GM12878 (cell line): ENCODE measurements at regions not wholly inside any gene's neighbourhood (a gene's known extent, or its start where the extent isn't known, plus 50 kb on each side); places are given as distances from the start of the nearest gene placed in this dataset.

Source experiments
- ATAC-seq: fragments of 200-7000 bp; cut with Tn5 transposase; 3 replicates; pipeline ENCODE4 v1.9.1; 2020; ENCODE audit warnings: mild to moderate bottlenecking, moderate library complexity
- BruUV-seq: library from RNA; stranded (reverse); fragments of 400-500 nt; replicated peaks from 2 replicates; lab custom pipeline; 2021; lab: Mats Ljungman, UMichigan
- CTCF ChIA-PET: fragments of 300-600 bp; sonication (Branson Sonifier 250); formaldehyde crosslinking; extraction: SDS; loops from one replicate; lab custom pipeline; 2021; ENCODE audit warnings: inconsistent platforms; lab: Yijun Ruan, JAX
- POLR2A ChIA-PET: fragments of 350-600 bp; formaldehyde crosslinking; extraction: SDS; loops from one replicate; lab custom pipeline; 2021; ENCODE audit warnings: inconsistent platforms; lab: Charles Lee
- RAD21 ChIA-PET: fragments of 300-600 bp; sonication (Branson Sonifier 250); formaldehyde crosslinking; loops from one replicate; lab custom pipeline; 2023; ENCODE audit warnings: antibody characterized with exemption; ENCODE audit not compliant: unreplicated experiment; lab: Charles Lee
- SMC1A ChIA-PET: fragments of 300-600 bp; sonication (Branson Sonifier 250); formaldehyde crosslinking; loops from one replicate; lab custom pipeline; 2023; ENCODE audit not compliant: unreplicated experiment, uncharacterized antibody; lab: Charles Lee
- DNase-seq: peaks from one replicate; pipeline ENCODE4 v3.0.0-alpha.2; 2011; ENCODE audit warnings: low read depth, low spot score
- FAIRE-seq: peaks from 3 replicates; lab custom pipeline; 2011; peaks lifted over from hg19 to GRCh38; lab: Jason Lieb, UNC
- H2AFZ ChIP-seq: 2 replicates; pipeline ENCODE4 v1.6.0; 2011; ENCODE audit warnings: low read depth, low read length, control low read depth; ENCODE audit not compliant: control insufficient read depth
- H3K27ac ChIP-seq: 2 replicates; pipeline ENCODE4 v1.5.1; 2011; ENCODE audit warnings: control low read depth; ENCODE audit not compliant: control insufficient read depth, insufficient read depth
- H3K27me3 ChIP-seq, 2 experiments: replicated peaks in 1 of 2; 2 replicates each; pipeline versions ENCODE4 v1.6.0 to v1.6.1; 2011; ENCODE audit warnings: low read length in 1 of 2; ENCODE audit not compliant: control insufficient read depth in 2 of 2, insufficient read depth in 2 of 2
- H3K36me3 ChIP-seq, 2 experiments: 2 replicates each; pipeline ENCODE4 v1.5.1; 2011; ENCODE audit warnings: low read length in 1 of 2; ENCODE audit not compliant: control insufficient read depth in 2 of 2, insufficient read depth in 2 of 2
- H3K4me1 ChIP-seq: 2 replicates; pipeline ENCODE4 v1.6.1; 2011; ENCODE audit warnings: mild to moderate bottlenecking, low read length, moderate library complexity, mixed read lengths; ENCODE audit not compliant: control insufficient read depth, insufficient read depth
- H3K4me2 ChIP-seq: 2 replicates; pipeline ENCODE4 v1.6.0; 2011; ENCODE audit warnings: control low read depth; ENCODE audit not compliant: control insufficient read depth, insufficient read depth
- H3K4me3 ChIP-seq: fragments of 200-600 bp; sonication (generic); 2 replicates; pipeline ENCODE4 v1.5.1; 2016
- H3K79me2 ChIP-seq: 2 replicates; pipeline ENCODE4 v1.6.0; 2011; ENCODE audit warnings: low read length; ENCODE audit not compliant: control insufficient read depth, insufficient read depth
- H3K9ac ChIP-seq: 2 replicates; pipeline ENCODE4 v1.8.0; 2011; ENCODE audit warnings: low read length, control low read depth, mixed read lengths; ENCODE audit not compliant: control insufficient read depth, insufficient read depth
- H3K9me3 ChIP-seq: replicated peaks from 3 replicates; pipeline ENCODE4 v1.5.1; 2011; ENCODE audit warnings: mild to moderate bottlenecking, low read length; ENCODE audit not compliant: control insufficient read depth, insufficient read depth
- H4K20me1 ChIP-seq: 2 replicates; pipeline ENCODE4 v1.6.0; 2011; ENCODE audit not compliant: control insufficient read depth, insufficient read depth
- BMI1 ChIP-seq: fragments of 450-650 bp; IDR thresholded peaks from 2 replicates; pipeline ENCODE4 v1.6.1; 2016; ENCODE audit warnings: mild to moderate bottlenecking, moderate library complexity, borderline replicate concordance
- CBFB ChIP-seq: IDR thresholded peaks from 2 replicates; pipeline ENCODE4 v1.6.1; 2016; ENCODE audit warnings: antibody characterized with exemption, low read depth
- CBX3 ChIP-seq: fragments of 200-600 bp; sonication (generic); IDR thresholded peaks from 2 replicates; pipeline ENCODE4 v1.6.1; 2016; ENCODE audit warnings: low read depth, borderline replicate concordance
- FOXK2 ChIP-seq: fragments of 450-650 bp; IDR thresholded peaks from 2 replicates; pipeline ENCODE4 v1.6.1; 2017; ENCODE audit warnings: mild to moderate bottlenecking, moderate library complexity
- GATAD2B ChIP-seq: fragments of 450-650 bp; conservative IDR thresholded peaks from 2 replicates; pipeline ENCODE4 v1.6.1; 2017; ENCODE audit warnings: low read depth, mild to moderate bottlenecking, moderate library complexity
- IKZF2 ChIP-seq, 2 experiments: fragments of 450-650 bp; IDR thresholded peaks; 2 replicates each; pipeline ENCODE4 v1.6.1; 2017; ENCODE audit warnings: mild to moderate bottlenecking in 2 of 2, moderate library complexity in 2 of 2
- NR2F1 ChIP-seq: fragments of 450-650 bp; conservative IDR thresholded peaks from 2 replicates; pipeline ENCODE4 v1.6.1; 2017; ENCODE audit warnings: mild to moderate bottlenecking
- NRF1 ChIP-seq: conservative IDR thresholded peaks from 2 replicates; pipeline ENCODE4 v1.6.1; 2011; ENCODE audit warnings: mild to moderate bottlenecking, low read depth, low read length, improper control_type of control experiment
- POLR2AphosphoS2 ChIP-seq: IDR thresholded peaks from 2 replicates; pipeline ENCODE4 v1.6.1; 2011; ENCODE audit warnings: low read depth, mild to moderate bottlenecking, low read length, improper control_type of control experiment, moderate library complexity
- POLR2AphosphoS5 ChIP-seq: IDR thresholded peaks from 2 replicates; pipeline ENCODE4 v1.6.1; 2011; ENCODE audit warnings: mild to moderate bottlenecking, low read length, inconsistent platforms
- RFX5 ChIP-seq: IDR thresholded peaks from 2 replicates; pipeline ENCODE4 v1.6.1; 2011; ENCODE audit warnings: low read depth, low read length, improper control_type of control experiment
- SIX5 ChIP-seq: IDR thresholded peaks from 2 replicates; pipeline ENCODE4 v1.6.1; 2011; ENCODE audit warnings: mild to moderate bottlenecking, low read depth, low read length, moderate library complexity; ENCODE audit not compliant: severe bottlenecking
- SMARCA5 ChIP-seq: fragments of 450-650 bp; IDR thresholded peaks from 2 replicates; pipeline ENCODE4 v1.6.1; 2017; ENCODE audit warnings: mild to moderate bottlenecking
- SP1 ChIP-seq: IDR thresholded peaks from one replicate; pipeline ENCODE4 v1.6.1; 2011; ENCODE audit warnings: low read depth, low read length
- SPI1 ChIP-seq: IDR thresholded peaks from 2 replicates; pipeline ENCODE4 v1.6.1; 2011; ENCODE audit warnings: low read depth, mild to moderate bottlenecking, low read length, moderate library complexity, borderline replicate concordance; ENCODE audit not compliant: insufficient read depth
- TAF1 ChIP-seq: IDR thresholded peaks from 2 replicates; pipeline ENCODE4 v1.6.1; 2011; ENCODE audit warnings: mild to moderate bottlenecking, low read depth, low read length, borderline replicate concordance
- TARDBP ChIP-seq: IDR thresholded peaks from 2 replicates; pipeline ENCODE4 v1.6.1; 2016; ENCODE audit warnings: borderline replicate concordance
- WGBS: methylation state at CpG from one replicate; pipeline ENCODE4 v1.1.6; 2016; ENCODE audit warnings: low lambda C conversion rate; ENCODE audit not compliant: insufficient replicate concordance, insufficient coverage; ENCODE audit errors: missing lambda C conversion rate; 5-methylcytosine and 5-hydroxymethylcytosine counted together
- in situ Hi-C: fragments of 300-500 bp; cut with MboI; formaldehyde crosslinking; loops from 9 replicates; pipeline ENCODE4 v1.14.3; 2018; ENCODE audit warnings: mixed read lengths
- intact Hi-C: fragments of 100-400 bp; cut with micrococcal nuclease; formaldehyde crosslinking; loops from one replicate; pipeline ENCODE4 v1.14.2; 2022; ENCODE audit not compliant: unreplicated experiment
- TF ChIP-seq, protein P1 (sequence below): fragments of 450-650 bp; IDR thresholded peaks from 2 replicates; pipeline ENCODE4 v1.6.1; 2018; ENCODE audit warnings: mild to moderate bottlenecking, low read depth, moderate library complexity; ENCODE audit not compliant: partially characterized antibody

GRCh38 chr10:123515661-123516060 lies 150.5 kb upstream of the GPR26 start (continued):
- TF ChIP-seq SPI1 (no peak), BMI1 (no peak)

GRCh38 chr10:123516291-123516690 lies 149.9 kb upstream of the GPR26 start:
- Histone ChIP-seq H3K9ac (no peak overlapping the region), H3K4me3 (no peak overlapping the region), H2AFZ (no peak overlapping the region), H3K9me3 (no peaks in the 10 kb centered on the region), H4K20me1 (no peaks in the 10 kb centered on the region), H3K4me1 (no peaks in the 10 kb centered on the region), H3K4me2 (no peak overlapping the region), H3K79me2 (no peaks in the 10 kb centered on the region), H3K27me3 (no peaks in the 10 kb centered on the region), H3K36me3 (no peaks in the 10 kb centered on the region), H3K27ac (no peak overlapping the region)
- no peak for ATAC-seq
- WGBS: 0% methylated on average over 1 of the region's 1 CpG
- RAD21 ChIA-PET: no interaction called here
- POLR2A ChIA-PET: no interaction called here
- DNase-seq: no peak
- CTCF ChIA-PET: interaction anchor here (1.2 kb wide), 1 partner anchor 10 kb away, joined by 3 read pairs; no protein-coding TSS in a partner anchor
- in situ Hi-C loops (no loop called here), intact Hi-C loops (no loop called here)
- no peak for TF ChIP-seq SIX5
- TF ChIP-seq NR2F1: no peak
- TF ChIP-seq NRF1: no peak
- TF ChIP-seq, protein P1, sequence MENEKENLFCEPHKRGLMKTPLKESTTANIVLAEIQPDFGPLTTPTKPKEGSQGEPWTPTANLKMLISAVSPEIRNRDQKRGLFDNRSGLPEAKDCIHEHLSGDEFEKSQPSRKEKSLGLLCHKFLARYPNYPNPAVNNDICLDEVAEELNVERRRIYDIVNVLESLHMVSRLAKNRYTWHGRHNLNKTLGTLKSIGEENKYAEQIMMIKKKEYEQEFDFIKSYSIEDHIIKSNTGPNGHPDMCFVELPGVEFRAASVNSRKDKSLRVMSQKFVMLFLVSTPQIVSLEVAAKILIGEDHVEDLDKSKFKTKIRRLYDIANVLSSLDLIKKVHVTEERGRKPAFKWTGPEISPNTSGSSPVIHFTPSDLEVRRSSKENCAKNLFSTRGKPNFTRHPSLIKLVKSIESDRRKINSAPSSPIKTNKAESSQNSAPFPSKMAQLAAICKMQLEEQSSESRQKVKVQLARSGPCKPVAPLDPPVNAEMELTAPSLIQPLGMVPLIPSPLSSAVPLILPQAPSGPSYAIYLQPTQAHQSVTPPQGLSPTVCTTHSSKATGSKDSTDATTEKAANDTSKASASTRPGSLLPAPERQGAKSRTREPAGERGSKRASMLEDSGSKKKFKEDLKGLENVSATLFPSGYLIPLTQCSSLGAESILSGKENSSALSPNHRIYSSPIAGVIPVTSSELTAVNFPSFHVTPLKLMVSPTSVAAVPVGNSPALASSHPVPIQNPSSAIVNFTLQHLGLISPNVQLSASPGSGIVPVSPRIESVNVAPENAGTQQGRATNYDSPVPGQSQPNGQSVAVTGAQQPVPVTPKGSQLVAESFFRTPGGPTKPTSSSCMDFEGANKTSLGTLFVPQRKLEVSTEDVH: no peak
- no peak for TF ChIP-seq GATAD2B
- no peak for TF ChIP-seq TAF1
- TF ChIP-seq POLR2AphosphoS2: no peak
- no peak for TF ChIP-seq SP1
- TF ChIP-seq CBX3: no peak
- no peak for TF ChIP-seq TARDBP
- TF ChIP-seq SMARCA5: no peak
- TF ChIP-seq CBFB: no peak
- no peak for TF ChIP-seq FOXK2
- TF ChIP-seq IKZF2 (IDR thresholded peaks at IDR 0.05): no peak
- TF ChIP-seq RFX5: no peak
- no peak for TF ChIP-seq POLR2AphosphoS5
- SMC1A ChIA-PET: interaction anchor here (0.8 to 1.6 kb wide), 2 partner anchors 11 to 22 kb away, joined by 4 to 9 read pairs; no protein-coding TSS in a partner anchor
- no TSS peak for BruUV-seq
- no peak for FAIRE-seq
